Ovary (tissue), 3 donors: ENCODE measurements at regions not wholly inside any gene's neighbourhood (a gene's known extent, or its start where the extent isn't known, plus 50 kb on each side); places are given as distances from the start of the nearest gene placed in this dataset.

Experiments
- CTCF ChIP-seq, 3 donors: fragments of 450-650 bp in 2 of 3; fragments of 200-600 bp in 1 of 3; IDR thresholded peaks; one replicate each; pipeline versions ENCODE4 v1.5.1 to v1.8.0; 2016 to 2022; ENCODE audit warnings: antibody characterized with exemption in 3 of 3, mild to moderate bottlenecking in 1 of 3
- EP300 ChIP-seq: sonication (generic); formaldehyde crosslinking; IDR thresholded peaks from one replicate; pipeline ENCODE4 v1.6.1; 2017; ENCODE audit warnings: antibody characterized with exemption
- POLR2A ChIP-seq: fragments of 450-650 bp; IDR thresholded peaks from one replicate; pipeline ENCODE4 v1.6.1; 2017; ENCODE audit warnings: antibody characterized with exemption, mild to moderate bottlenecking, moderate library complexity
- donor health status: DM: no; HTN: no; CAD: no.

- TF ChIP-seq CTCF (IDR thresholded peaks at IDR 0.05), result no peak
- TF ChIP-seq POLR2A, result no peak
- no peak for TF ChIP-seq EP300
Observed at GRCh38 chr18:7497081-7497480, 70.0 kb upstream of the PTPRM start.
